ENCODE measurements at regions not wholly inside any gene's neighbourhood (a gene's known extent, or its start where the extent isn't known, plus 50 kb on each side); places are given as distances from the start of the nearest gene placed in this dataset.

GRCh38 chr13:59247171-59247570 lies 916.6 kb downstream of the DIAPH3 start:
- Histone ChIP-seq H3K4me3 (ENCODE audit: low read length) (no peak overlapping the region), H3K36me3 (ENCODE audit: control insufficient read depth, insufficient read depth, low read length) (no peaks in the 10 kb centered on the region), H3K9me3 (ENCODE audit: control insufficient read depth, insufficient read depth, low read length) (no peaks in the 10 kb centered on the region), H3K27ac (ENCODE audit: low read length) (no peak overlapping the region), H3K4me1 (ENCODE audit: control insufficient read depth, insufficient read depth, low read length) (no peaks in the 10 kb centered on the region), H3K27me3 (ENCODE audit: control insufficient read depth, insufficient read depth, low read length) (no peaks in the 10 kb centered on the region)
- no peak for DNase-seq (ENCODE audit: low read depth, low spot score)
- WGBS (ENCODE audit: insufficient coverage, insufficient read length): no CpG with 5 or more reads among the region's 5 CpGs

GRCh38 chr13:59250336-59251189 lies 913.2 kb downstream of the DIAPH3 start:
- H3K4me1 ChIP-seq (ENCODE audit: control insufficient read depth, insufficient read depth, low read length): no peaks in the 10 kb centered on the region
- H3K9me3 ChIP-seq (ENCODE audit: control insufficient read depth, insufficient read depth, low read length): no peaks in the 10 kb centered on the region
- H3K27me3 ChIP-seq (ENCODE audit: control insufficient read depth, insufficient read depth, low read length): no peaks in the 10 kb centered on the region
- no peak overlapping the region for H3K27ac ChIP-seq (ENCODE audit: low read length)
- WGBS (ENCODE audit: insufficient coverage, insufficient read length): no CpG with 5 or more reads among the region's 5 CpGs
- no peak overlapping the region for H3K4me3 ChIP-seq (ENCODE audit: low read length)
- DNase-seq (ENCODE audit: low read depth, low spot score): no peak
- H3K36me3 ChIP-seq (ENCODE audit: control insufficient read depth, insufficient read depth, low read length): no peaks in the 10 kb centered on the region

GRCh38 chr13:59259165-59260000 lies 904.3 kb downstream of the DIAPH3 start:
- WGBS (ENCODE audit: insufficient coverage, insufficient read length): no CpG with 5 or more reads among the region's 9 CpGs
- H3K27me3 ChIP-seq (ENCODE audit: control insufficient read depth, insufficient read depth, low read length): no peaks in the 10 kb centered on the region
- no peak overlapping the region for H3K27ac ChIP-seq (ENCODE audit: low read length)
- no peak for DNase-seq (ENCODE audit: low read depth, low spot score)
- H3K4me1 ChIP-seq (ENCODE audit: control insufficient read depth, insufficient read depth, low read length): 0 out of 2 replicates have a peak, but pooled peaks cover 4% of the 10 kb centered on the region
- H3K9me3 ChIP-seq (ENCODE audit: control insufficient read depth, insufficient read depth, low read length): no peaks in the 10 kb centered on the region
- H3K36me3 ChIP-seq (ENCODE audit: control insufficient read depth, insufficient read depth, low read length): no peaks in the 10 kb centered on the region
- H3K4me3 ChIP-seq (ENCODE audit: low read length): no peak overlapping the region

- Histone ChIP-seq H3K27me3 (ENCODE audit: control insufficient read depth, insufficient read depth, low read length) (no peaks in the 10 kb centered on the region), H3K4me3 (ENCODE audit: low read length) (no peak overlapping the region), H3K27ac (ENCODE audit: low read length) (no peak overlapping the region), H3K36me3 (ENCODE audit: control insufficient read depth, insufficient read depth, low read length) (no peaks in the 10 kb centered on the region), H3K9me3 (ENCODE audit: control insufficient read depth, insufficient read depth, low read length) (no peaks in the 10 kb centered on the region), H3K4me1 (ENCODE audit: control insufficient read depth, insufficient read depth, low read length) (0 out of 2 replicates have a peak, but pooled peaks cover 4% of the 10 kb centered on the region)
- DNase-seq (ENCODE audit: low read depth, low spot score): peak; percentile 31
- no CpG with 5 or more reads among the region's 4 CpGs for WGBS (ENCODE audit: insufficient coverage, insufficient read length)
Observed at GRCh38 chr13:59261928-59262488, 901.7 kb downstream of the DIAPH3 start.

GRCh38 chr13:59263531-59263930 lies 900.2 kb downstream of the DIAPH3 start:
- Histone ChIP-seq H3K27ac (ENCODE audit: low read length) (no peak overlapping the region), H3K36me3 (ENCODE audit: control insufficient read depth, insufficient read depth, low read length) (no peaks in the 10 kb centered on the region), H3K4me3 (ENCODE audit: low read length) (no peak overlapping the region), H3K4me1 (ENCODE audit: control insufficient read depth, insufficient read depth, low read length) (0 out of 2 replicates have a peak, but pooled peaks cover 4% of the 10 kb centered on the region), H3K9me3 (ENCODE audit: control insufficient read depth, insufficient read depth, low read length) (no peaks in the 10 kb centered on the region), H3K27me3 (ENCODE audit: control insufficient read depth, insufficient read depth, low read length) (no peaks in the 10 kb centered on the region)
- no peak for DNase-seq (ENCODE audit: low read depth, low spot score)

GRCh38 chr13:59266478-59267063 lies 897.2 kb downstream of the DIAPH3 start:
- Histone ChIP-seq H3K27me3 (ENCODE audit: control insufficient read depth, insufficient read depth, low read length) (no peaks in the 10 kb centered on the region), H3K9me3 (ENCODE audit: control insufficient read depth, insufficient read depth, low read length) (no peaks in the 10 kb centered on the region), H3K36me3 (ENCODE audit: control insufficient read depth, insufficient read depth, low read length) (no peaks in the 10 kb centered on the region), H3K27ac (ENCODE audit: low read length) (no peak overlapping the region), H3K4me1 (ENCODE audit: control insufficient read depth, insufficient read depth, low read length) (no peaks in the 10 kb centered on the region), H3K4me3 (ENCODE audit: low read length) (no peak overlapping the region)
- DNase-seq (ENCODE audit: low read depth, low spot score): no peak
- no CpG with 5 or more reads among the region's 2 CpGs for WGBS (ENCODE audit: insufficient coverage, insufficient read length)

- Histone ChIP-seq H3K9me3 (ENCODE audit: control insufficient read depth, insufficient read depth, low read length) (no peaks in the 10 kb centered on the region), H3K4me1 (ENCODE audit: control insufficient read depth, insufficient read depth, low read length) (no peaks in the 10 kb centered on the region), H3K27me3 (ENCODE audit: control insufficient read depth, insufficient read depth, low read length) (no peaks in the 10 kb centered on the region), H3K4me3 (ENCODE audit: low read length) (no peak overlapping the region), H3K27ac (ENCODE audit: low read length) (no peak overlapping the region), H3K36me3 (ENCODE audit: control insufficient read depth, insufficient read depth, low read length) (no peaks in the 10 kb centered on the region)
- no CpG with 5 or more reads among the region's 2 CpGs for WGBS (ENCODE audit: insufficient coverage, insufficient read length)
- no peak for DNase-seq (ENCODE audit: low read depth, low spot score)
Observed at GRCh38 chr13:59269476-59269875, 894.3 kb downstream of the DIAPH3 start.

GRCh38 chr13:59270327-59270726 lies 893.4 kb downstream of the DIAPH3 start:
- Histone ChIP-seq H3K4me3 (ENCODE audit: low read length) (no peak overlapping the region), H3K9me3 (ENCODE audit: control insufficient read depth, insufficient read depth, low read length) (no peaks in the 10 kb centered on the region), H3K27ac (ENCODE audit: low read length) (no peak overlapping the region), H3K36me3 (ENCODE audit: control insufficient read depth, insufficient read depth, low read length) (no peaks in the 10 kb centered on the region), H3K27me3 (ENCODE audit: control insufficient read depth, insufficient read depth, low read length) (no peaks in the 10 kb centered on the region), H3K4me1 (ENCODE audit: control insufficient read depth, insufficient read depth, low read length) (no peaks in the 10 kb centered on the region)
- no peak for DNase-seq (ENCODE audit: low read depth, low spot score)

GRCh38 chr13:59274958-59275727 lies 888.6 kb downstream of the DIAPH3 start:
- Histone ChIP-seq H3K27ac (ENCODE audit: low read length) (no peak overlapping the region), H3K27me3 (ENCODE audit: control insufficient read depth, insufficient read depth, low read length) (no peaks in the 10 kb centered on the region), H3K9me3 (ENCODE audit: control insufficient read depth, insufficient read depth, low read length) (no peaks in the 10 kb centered on the region), H3K4me1 (ENCODE audit: control insufficient read depth, insufficient read depth, low read length) (no peaks in the 10 kb centered on the region), H3K36me3 (ENCODE audit: control insufficient read depth, insufficient read depth, low read length) (no peaks in the 10 kb centered on the region), H3K4me3 (ENCODE audit: low read length) (no peak overlapping the region)
- WGBS (ENCODE audit: insufficient coverage, insufficient read length): no CpG with 5 or more reads among the region's 1 CpG
- no peak for DNase-seq (ENCODE audit: low read depth, low spot score)

GRCh38 chr13:59276436-59276835 lies 887.3 kb downstream of the DIAPH3 start:
- H3K4me1 ChIP-seq (ENCODE audit: control insufficient read depth, insufficient read depth, low read length): no peaks in the 10 kb centered on the region
- no peak for DNase-seq (ENCODE audit: low read depth, low spot score)
- no peaks in the 10 kb centered on the region for H3K27me3 ChIP-seq (ENCODE audit: control insufficient read depth, insufficient read depth, low read length)
- H3K27ac ChIP-seq (ENCODE audit: low read length): no peak overlapping the region
- no peaks in the 10 kb centered on the region for H3K36me3 ChIP-seq (ENCODE audit: control insufficient read depth, insufficient read depth, low read length)
- H3K4me3 ChIP-seq (ENCODE audit: low read length): no peak overlapping the region
- H3K9me3 ChIP-seq (ENCODE audit: control insufficient read depth, insufficient read depth, low read length): no peaks in the 10 kb centered on the region
